HG03196 (cell line): ENCODE measurements at regions not wholly inside any gene's neighbourhood (a gene's known extent, or its start where the extent isn't known, plus 50 kb on each side); places are given as distances from the start of the nearest gene placed in this dataset.

Source experiments
- ATAC-seq: cut with Tn5 transposase; IDR thresholded peaks from one replicate; pipeline ENCODE4 v1.9.1; 2021; ENCODE audit not compliant: unreplicated experiment

DNA sequence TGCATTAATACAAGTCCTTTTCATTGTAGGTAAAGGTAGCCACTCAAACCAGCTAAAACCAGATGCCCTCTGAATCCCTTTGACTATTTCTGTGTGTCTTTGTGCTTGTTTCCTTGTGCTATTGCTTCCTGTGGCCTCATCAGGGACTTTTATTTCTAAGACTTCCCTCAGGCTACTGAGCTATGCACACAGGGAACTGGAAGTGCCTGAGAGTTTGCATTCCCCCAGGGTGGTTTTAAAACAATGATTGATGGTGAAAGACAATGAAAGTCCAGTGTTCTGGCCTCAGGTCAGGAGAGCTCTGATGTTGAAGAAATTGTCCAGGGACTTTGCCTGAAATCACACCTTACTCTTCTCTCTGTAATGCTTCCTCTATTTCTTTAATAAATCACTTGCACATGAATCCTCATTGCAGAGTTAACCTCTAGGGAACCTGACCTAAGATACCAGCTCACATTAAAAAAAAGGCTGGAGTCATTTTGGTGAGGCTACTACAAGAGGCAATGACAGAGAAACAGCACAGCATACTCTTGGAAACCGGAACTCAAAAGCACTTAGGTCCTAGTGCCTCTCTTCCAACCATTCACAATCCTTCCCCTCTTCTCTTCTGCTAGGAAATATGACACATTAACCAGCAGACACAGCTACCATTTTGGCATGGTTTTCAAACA is 158.1 kb upstream of the NREP start:
- no peak for ATAC-seq

DNA sequence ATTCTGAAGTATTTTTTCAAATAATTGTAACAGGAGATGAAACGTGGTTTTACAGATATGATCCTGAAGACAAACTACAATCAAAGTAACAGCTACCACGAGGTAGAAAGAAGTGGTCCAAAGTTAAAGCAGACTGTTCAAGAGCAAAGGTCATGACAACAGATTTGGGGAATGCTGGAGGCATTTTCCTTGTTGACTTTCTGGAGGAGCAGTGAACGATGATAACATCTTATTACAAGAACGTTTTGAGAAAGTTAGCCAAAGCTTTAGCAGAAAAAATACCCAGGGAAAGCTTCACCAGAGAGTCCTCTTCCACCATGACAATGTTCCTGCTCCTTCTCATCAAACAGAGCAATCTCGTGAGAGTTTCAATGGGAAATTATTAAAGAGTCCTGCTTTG is 145.4 kb upstream of the NREP start:
- no peak for ATAC-seq

DNA sequence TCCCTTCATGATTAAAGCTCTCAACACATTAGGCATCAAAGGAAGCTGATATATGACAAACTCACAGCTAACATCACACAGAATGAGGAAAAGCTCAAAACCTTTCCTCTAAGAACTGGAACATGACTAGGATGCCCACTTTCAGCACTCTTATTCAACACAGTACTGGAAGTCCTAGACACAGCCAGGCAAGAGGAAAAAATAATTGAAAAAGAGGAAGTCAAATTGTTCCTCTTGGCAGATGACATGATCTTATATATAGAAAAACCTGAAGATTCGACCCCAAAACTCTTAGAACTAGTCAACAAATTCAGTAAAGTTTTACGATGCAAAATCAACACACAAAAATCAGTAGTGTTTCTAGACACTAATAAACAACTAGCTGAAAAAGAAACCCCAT is 144.3 kb upstream of the NREP start:
- ATAC-seq = no peak

DNA sequence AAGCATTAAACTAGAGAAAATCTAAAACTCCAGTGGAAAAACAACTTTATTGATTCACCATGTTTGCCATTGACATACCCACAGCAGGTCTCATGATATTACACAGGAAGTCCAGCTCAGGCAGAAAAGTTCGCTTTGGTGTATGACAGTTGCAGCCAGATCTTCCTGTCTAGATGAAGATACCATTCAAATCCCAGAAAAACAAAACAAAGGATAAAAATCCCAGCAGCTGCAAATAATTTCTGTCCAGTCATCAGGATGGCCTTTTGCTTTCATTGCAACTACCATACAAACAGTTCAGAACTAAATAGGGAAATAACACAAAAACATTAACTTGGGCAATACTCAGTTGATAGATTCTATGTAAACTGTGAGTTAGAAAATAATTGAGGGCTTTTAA is 136.0 kb upstream of the NREP start:
- ATAC-seq = no peak

DNA sequence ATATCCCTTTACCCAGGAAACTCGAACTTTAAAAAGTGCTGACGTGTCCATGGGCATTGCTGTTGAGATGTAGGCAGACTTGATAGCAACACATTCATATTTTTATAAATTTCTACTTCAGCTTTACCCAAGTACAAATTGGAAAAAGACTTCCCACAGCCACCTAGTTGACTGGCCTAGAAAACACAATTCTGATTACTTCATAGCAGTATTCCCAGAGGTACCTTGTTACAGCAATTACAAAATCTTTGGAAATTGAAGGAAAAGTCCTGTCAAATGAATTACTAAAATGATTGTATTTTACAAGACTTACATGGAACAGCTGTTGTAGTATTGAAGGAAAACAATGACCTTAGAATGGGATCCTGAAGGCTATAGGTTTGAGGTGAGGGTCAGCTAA is 130.7 kb upstream of the NREP start:
- no peak for ATAC-seq

DNA sequence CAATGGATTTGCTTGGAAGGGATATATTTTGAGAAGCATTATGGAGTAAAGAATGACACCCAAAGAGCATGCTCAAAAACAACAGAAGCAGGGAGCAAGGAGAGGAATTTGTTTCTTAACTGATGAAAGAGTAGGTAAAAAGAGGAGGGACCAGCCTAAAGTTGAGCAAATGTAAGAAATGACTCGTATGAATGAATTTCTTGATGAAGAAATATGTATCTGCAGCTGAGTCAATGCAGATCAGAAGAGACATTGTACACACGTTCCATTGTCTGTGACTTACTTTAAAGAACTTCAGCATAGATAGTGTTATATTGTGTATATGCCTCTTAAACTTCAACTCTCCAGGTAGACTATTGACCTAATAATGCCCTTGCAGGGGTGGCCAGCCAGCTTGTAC is 112.7 kb upstream of the NREP start:
- ATAC-seq = no peak

DNA sequence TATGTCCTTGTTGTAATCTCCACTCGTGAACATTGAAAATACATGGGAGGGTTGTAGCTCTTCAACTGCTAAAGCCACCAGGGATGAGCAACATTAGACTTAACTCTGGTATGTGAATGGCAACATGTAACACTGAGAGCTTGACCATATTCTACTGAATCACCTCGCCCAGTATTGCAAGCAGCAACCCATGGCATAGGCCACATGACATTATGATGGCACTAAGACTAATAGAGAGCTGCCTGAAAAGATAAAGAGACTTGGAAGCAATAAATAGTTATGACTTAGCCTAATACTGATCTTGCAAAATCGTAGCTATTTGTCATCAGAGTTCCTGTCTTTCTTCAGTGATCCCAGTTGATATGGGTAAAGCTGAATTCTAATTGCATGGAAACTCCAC is 108.4 kb upstream of the NREP start:
- ATAC-seq = no peak

DNA sequence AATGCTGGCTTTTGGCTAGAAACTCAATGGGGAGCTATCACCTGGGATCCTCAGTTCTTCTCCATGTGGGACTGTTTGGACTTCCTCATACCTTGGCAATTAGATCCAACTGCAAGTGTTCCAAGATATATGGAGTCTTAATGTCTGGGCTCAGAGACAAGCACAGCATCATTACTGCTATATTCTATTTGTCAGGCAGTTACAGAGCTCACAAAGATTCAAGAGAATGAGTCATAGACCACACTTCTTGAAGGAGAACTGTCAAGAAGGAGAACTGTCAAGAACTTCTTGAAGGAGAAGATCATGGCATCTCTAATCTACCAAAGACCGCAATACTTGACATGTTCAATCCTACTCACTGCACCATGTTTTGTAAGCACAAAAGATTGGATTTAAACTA is 106.8 kb upstream of the NREP start:
- ATAC-seq = no peak

DNA sequence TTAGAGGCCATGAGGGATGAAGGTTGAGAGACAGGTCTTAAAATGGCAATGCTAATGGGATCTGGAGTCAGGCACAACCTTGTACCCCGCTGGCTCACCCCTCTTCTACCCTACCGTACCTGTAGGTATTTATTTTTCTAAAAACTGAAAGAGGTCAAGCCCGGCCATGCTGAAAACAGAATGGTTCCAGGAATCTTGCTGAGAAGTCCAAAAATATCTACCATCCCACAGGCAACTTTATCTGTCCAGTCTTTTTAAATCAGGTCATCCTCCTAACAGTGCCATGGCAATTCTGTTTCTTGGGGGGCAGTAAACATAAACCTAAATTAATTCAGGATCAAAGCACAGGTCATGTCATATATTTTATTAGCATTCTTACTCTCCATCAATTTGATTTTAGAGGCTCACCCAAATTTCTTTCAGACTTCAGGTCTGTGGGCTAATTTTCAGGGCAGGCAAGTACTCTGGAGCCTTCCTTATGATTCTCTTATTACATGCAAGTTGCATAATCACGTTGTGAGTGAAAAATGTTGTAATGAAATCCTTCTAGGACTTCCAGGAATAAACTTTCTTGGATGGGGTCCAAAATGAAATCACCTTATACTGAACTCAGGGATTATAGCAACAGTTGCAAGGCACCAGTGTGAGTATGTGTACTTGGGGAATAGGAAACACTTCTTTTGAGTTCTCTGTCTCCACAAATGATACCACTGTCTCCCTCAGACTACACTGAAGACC is 102.7 kb upstream of the NREP start:
- no peak for ATAC-seq

DNA sequence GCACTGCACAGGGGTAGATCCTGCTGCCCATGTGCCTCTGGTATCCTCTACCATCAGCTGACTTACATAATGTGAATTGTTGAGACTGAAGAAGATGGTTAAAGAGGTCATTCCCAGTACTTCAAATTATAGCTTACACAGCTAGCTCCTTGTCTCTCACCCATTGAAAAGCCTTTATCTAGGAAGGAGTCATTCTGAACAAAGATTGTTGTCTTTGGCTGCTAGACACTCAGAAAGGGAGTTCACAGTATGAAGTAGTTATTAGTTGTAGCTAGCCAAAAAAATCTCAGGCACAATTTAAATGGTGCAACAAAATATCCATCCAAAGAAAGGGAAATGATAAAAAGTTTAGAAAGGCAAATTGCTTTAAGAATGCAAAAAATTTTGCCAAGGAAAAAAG is 102.0 kb upstream of the NREP start:
- ATAC-seq = no peak

DNA sequence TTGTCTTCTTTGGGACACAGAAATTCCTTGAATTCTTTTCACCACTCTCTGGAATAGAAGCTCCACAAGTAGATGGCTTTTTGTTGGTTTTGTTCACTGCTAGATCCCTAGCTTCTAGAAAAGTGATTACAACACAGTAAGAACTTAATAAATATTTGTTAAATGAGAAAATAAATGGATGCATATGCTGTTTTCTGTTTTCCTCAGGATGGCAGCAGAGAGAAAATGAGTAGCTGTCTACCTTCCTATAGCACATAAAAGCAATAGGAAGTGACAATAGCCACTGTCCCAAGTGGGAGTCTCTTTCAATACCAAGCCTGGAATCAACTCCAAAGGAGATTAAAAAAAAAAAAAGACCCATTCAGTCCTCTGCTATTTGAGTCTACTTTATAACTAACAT is 100.6 kb upstream of the NREP start:
- ATAC-seq = no peak

DNA sequence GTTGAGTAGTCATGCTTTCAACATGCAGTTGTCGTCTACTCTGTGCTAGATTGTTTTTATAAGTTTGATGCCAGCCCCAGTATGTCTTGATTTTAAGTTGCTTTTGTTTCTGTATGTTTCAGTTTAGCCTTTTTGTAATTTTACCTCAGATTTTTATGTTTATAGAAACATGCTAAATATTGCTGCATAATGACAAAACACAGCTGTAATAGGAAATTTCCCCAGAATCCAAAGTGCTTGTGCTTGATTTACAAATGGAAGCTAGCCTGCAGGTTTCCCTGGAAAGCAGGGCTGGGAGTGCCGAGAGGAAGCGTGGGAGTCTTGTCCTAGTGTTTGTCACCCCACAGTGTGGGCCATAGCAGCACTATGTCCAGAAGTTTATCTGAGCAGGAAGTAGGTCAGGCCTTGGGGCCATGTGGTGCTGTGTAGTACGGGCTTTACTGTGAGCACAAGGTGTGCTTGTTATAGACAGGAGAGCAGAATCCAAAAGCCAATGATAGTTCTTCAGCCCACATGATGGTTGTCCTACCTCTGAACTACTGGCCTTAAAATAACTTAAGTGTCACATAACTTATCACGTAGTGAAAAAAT is 100.0 kb upstream of the NREP start:
- ATAC-seq = no peak

DNA sequence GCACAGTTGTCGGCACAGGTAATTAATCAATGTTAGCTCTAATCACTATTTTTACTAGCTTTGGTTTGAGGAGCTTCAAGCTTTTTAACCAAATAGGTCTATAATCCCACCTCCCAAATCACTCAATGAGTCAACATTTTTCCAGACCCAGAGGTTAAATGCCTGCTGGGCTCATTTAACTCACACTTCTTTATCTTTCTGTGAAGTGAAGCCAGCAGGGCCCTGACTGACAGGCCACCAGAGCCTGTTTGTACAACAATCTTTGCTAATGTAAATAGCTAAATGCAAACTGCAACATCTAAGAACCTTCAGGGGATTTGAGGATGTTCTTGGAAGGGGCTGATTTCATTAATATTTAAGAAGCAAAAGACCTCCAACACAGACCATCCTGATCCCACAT is 98.4 kb upstream of the NREP start:
- no peak for ATAC-seq

DNA sequence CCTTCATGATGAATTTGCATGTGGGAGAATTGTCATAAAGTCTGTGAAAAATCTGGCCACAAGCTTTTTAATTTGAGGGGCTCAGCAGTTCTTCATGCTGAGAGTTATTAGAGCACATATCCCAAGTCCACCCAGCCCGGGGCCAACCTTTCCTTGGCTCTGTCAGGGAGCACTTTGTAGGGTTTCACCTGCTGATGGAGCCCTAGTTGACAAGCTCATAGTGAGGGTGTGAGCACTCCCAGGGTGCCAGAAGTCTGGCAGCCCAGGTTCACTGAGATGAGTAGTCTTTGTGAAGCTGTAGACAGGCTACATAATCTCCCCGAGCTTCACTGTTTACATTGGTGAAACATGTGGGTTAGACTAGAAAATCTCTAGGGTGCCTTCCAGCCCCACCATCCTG is 97.2 kb upstream of the NREP start:
- ATAC-seq = no peak

DNA sequence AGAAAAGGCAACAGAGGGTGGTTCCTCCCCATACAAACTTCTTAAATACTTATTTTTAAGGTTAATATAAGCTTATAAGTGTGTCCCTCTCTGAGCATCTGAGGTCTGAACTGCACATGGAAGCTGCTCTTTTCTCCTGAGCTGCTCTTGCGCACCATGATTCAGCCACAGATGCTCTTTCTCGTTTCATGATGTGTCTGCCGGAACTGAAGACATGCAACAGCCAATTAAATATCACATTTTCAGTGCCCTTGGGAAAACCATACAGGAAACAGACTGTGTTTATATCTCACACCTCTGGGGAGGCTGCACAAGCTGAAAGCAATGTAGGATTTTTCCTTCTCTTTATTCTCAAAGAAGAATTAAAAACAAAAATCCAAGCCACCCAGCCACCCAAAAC is 96.8 kb upstream of the NREP start:
- ATAC-seq = peak; percentile 82

DNA sequence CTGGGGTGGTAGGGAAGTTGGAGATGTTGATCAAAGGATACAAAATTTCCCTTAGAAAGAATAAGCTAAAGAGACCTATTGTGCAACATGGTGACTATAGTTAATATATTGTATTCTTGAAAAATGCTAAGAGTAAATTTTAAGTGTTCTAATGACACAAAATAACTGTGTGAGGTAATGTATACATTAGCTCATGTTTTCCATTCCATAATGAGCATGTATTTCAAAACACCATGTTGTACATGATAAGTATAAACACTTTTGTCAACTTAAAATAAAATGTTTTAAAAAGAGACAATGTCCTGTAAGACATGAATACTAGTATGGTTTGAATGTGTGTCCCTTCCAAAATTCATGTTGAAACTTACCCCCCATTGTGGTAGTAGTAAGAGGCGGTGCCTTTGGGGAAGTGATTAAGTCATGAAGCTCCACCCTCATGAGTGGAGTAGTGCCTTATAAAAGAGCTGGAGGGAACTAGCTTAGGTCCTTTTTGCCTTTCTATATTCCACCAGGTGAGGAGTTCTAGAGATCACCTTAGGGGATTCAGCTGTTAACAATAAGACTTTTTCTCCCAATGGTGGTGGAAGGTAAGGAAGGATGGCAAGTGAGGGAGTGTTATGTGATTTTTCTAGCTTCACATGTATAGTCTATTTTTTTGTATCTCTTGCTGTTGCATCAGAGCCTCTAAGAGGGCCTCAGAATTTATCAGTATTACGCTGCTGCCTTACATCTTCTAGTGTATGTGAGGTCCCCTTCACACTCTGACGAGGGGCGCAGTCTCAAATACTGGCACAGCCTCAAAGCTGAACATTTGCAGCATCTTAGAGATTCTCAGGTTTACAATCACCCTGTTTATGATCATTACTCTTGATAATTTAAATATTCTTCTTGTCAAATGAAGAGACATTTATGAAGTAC is 94.9 kb upstream of the NREP start:
- ATAC-seq = no peak

DNA sequence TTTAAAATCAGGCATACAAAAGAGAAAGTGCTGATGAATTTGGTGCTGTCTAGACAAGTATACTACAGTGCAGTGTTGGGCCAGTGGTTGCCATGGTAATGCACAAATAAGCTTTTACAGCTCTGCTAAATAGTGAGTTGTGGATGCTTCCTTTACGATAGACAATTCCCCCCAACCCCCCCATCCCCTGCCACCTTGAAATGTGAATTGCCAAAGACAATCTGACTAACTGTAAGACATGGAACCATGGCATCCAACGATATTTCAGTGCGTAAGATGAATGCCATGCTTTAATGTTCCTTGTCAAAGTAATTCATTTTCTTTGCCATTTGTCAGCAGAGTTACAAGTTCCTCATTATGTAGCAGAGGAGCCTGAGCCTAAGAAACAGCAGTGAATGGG is 91.5 kb upstream of the NREP start:
- ATAC-seq = no peak

DNA sequence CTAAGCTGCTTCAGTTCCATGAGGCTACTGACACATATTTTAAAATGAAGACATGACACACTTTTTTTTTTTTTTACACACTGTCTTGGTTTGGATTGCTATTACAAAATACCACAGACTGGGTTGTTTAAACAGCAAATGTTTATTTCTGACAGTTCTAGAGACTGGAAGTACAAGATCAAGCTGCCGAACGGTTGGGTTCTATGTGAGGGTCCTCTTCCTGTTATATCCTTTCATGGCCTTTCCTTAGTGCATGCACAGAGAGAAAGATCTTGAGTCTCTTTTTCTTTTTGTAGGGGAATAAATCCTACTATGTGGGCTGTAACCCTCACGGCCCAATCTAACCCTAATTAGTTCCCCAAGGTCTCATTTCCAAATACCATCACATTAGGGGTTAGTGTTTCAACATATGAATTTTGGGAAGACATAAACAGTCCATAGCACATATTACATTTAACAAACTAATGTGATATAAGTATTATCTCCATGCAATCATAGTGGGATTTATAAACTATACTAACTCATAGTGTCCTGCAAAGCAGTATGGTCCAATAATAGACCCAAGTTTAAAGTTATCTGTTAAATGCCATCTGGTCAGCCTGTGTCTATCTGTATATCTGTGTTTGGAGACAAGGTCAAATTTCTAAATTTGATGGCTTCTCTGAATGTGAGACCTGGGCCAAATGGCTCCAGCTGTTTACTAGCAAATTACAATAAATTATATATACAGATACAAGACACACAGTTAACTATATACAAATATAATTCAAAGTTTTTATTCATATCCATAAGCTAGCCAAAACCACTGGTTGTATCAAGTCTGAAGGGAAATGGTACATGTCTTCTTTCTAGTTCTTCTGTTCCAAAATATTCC is 90.3 kb upstream of the NREP start:
- ATAC-seq = no peak

DNA sequence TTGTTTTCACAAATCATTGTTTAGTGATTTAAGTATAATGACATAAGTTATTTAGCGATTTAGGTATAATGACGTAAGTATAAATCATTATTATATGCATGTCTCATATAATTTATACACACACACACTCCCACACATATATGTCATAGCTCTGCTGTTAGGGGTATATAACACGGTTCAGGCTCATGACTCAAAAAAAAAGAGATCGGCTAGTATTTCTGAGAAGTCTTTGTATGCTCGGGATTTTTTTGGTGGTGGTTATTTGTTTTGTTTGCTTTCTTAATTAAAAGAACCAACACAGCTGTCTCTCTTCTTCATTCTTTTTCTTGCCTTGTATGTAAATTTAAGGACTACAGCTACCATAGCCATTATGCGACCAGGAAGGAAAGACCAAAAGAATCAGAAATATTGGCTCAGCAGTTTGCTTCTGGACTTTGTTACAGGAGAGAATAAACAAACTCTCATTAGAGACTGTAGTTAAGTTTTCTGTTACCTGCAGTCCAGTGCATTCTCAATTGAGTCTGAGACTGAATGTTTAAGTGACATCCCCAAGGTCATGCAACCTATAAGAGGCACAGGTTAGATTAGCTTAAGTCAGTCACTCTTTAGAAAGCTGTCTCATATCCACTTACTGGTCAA is 83.2 kb upstream of the NREP start:
- no peak for ATAC-seq

DNA sequence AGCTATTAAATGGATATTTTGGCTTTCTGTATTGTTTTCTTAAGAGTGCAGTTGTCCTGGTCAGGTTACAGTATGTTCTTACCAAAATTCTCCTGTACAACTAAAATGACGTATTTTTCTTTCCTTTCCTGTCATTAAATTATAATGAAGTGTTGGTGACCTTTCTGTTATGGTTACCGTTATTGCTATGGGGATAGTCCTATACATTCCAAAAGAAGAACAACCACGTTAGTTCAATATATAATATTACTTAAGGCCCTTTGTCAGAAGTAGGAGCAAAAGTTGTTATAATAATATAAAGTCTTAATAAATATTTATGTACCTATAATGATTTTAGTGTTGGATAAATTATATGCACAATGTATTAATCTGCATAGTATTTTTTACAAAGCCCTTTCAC is 82.4 kb upstream of the NREP start:
- ATAC-seq = no peak
